Hepatic stellate cell (primary cell): ENCODE measurements at regions not wholly inside any gene's neighbourhood (a gene's known extent, or its start where the extent isn't known, plus 50 kb on each side); places are given as distances from the start of the nearest gene placed in this dataset.
A peak's percentile ranks its signal among the peaks of the same experiment; 100 is the strongest.

Source experiments
- DNase-seq: peaks from one replicate; pipeline ENCODE4 v3.0.0; 2011; ENCODE audit warnings: low spot score

GRCh38 chr10:110355141-110355831, 50.6 kb upstream of the SMNDC1 start:
- DNase-seq: no peak

GRCh38 chr10:110355922-110356627, 51.4 kb upstream of the SMNDC1 start:
- no peak for DNase-seq

DNA sequence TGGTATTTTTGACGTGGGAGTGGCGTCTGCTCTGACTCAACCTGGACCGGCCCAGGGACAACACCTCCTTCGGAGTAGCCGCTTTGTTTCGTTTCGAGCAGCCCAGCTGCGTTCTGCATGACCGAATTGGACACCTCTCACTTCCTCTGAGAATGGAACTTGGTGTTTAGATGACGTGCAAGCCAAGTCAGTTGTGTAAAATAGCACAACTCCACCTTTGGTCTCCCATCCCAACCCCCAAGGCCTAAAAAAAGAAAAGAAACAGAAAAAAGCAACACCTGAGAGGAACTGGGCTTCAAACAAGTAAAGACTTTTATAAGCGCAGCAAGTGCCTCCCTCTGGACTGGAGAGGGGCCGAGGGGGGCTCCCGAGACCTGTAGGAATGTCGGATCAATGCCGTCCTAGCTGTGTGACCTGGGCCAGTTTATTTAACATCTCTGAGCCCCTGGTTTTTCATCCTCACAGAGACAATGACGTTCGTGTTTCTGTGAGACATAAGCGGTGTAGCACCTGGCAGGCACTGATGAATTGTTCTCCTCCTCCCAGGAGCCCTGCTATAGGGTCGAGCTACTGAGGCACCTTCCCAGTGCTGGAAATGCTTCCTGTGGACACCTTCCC, 52.0 kb upstream of the SMNDC1 start:
- no peak for DNase-seq

- DNase-seq: peak; percentile 93
Observed at GRCh38 chr10:110357252-110357780, 52.6 kb upstream of the SMNDC1 start.

- no peak for DNase-seq
Observed at GRCh38 chr10:110357871-110358270, 53.2 kb upstream of the SMNDC1 start.

DNA sequence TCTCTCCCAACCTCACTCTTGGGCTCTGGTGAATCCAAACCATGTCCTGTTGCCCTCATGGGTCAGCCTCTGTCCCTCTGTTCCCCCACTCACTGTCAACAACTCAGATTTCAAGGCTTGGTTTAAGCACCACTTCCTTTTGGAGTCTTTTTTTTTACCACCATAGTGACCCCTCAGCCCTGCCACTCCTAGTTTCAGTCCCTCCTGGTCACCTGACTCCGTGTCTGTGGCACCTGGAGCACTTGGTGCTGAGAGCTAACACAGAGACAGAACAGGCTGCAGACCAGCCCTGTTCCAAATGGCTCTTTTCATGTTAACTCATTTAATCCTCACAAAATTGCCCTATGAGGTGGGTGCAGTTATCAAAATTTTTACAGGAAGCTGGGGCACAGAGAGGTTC, 53.6 kb upstream of the SMNDC1 start:
- DNase-seq: no peak

GRCh38 chr10:110358869-110359629, 54.3 kb upstream of the SMNDC1 start:
- no peak for DNase-seq

- no peak for DNase-seq
Observed at GRCh38 chr10:110360857-110361474, 56.2 kb upstream of the SMNDC1 start.

GRCh38 chr10:110361800-110362456, 57.2 kb upstream of the SMNDC1 start:
- no peak for DNase-seq

DNA sequence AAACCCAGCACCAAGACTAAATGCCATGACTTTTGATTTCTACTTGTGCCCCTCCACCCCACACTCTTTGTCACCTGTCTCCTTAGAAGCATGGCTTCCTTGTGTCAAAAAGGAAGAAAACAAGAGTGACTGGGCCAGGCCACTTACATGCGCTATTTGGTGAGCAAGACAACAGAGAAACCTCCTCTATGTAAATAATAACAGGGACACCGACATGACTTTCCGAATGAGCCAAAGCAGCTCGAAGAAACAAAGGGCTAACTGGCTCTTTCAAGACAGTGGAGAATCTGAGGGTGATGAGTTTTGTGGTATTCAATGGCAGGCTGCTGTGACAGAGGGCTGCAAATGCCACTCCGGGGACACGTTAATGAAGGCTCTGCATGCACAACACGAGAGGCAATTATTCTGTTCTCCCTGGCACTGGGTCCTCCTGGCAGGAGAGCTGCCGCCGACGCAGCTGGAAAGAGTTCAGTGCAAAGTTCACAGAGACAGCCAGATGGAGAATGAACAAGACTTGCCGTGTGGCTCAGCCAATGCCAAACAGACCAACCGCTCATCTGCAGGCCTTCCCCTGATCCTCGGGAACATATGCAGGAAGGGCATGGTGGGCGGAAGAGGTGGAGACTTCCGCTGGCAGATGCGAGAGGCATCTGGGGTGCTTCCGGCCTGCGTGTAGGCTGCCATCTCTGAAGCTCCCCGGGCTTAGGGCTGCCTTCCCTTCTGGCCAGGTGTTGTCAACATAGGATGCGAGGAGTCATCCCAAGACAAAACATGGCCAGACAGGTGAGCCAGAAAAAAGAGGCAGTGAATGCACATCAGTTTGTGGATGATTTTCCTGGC, 59.1 kb upstream of the SMNDC1 start:
- no peak for DNase-seq

- DNase-seq: no peak
Observed at GRCh38 chr10:110364531-110364937, 59.8 kb upstream of the SMNDC1 start.

GRCh38 chr10:110365356-110366143, 60.8 kb upstream of the SMNDC1 start:
- DNase-seq: no peak

- no peak for DNase-seq
Observed at GRCh38 chr10:110366635-110367034, 61.9 kb upstream of the SMNDC1 start.

DNA sequence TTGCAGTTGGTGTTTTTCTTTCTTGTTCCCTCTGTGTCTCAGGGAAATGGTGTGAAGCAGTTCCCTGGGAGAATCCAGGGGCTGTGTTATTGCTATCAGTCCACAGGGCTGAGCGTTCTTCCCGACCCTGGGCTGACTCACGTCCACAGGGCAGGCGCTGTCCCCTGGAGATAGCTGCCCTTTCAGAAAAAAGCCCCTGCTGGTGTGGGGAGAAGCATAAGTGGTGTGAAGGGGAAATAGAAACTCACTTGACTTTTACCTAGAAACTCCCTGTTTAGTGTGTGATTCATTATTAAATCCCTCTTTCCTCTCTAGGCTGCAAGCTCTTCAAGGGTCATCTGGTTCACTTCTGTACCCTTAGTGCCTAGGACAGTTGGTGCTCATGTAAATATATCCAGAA, 63.3 kb upstream of the SMNDC1 start:
- no peak for DNase-seq

- no peak for DNase-seq
Observed at GRCh38 chr10:110368556-110368955, 63.8 kb upstream of the SMNDC1 start.

DNA sequence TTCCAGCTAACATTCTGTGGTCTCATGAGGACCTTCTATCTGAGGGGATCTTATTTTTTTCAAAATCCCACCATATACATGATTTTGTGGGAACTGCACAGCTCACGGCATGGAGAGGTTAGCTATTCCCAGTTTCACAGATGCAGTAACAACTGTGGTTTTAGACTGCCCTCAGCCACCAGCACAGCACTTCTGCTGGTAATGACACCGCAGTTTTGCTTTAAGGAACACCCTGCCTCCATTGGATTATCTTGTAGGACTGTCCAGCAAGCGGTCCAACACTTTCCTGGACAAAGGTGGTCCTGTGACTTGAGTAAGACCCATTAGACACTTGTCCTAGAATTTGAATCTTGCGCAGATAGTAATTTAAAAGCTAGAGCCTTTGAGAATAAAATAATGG, 65.3 kb upstream of the SMNDC1 start:
- no peak for DNase-seq

DNA sequence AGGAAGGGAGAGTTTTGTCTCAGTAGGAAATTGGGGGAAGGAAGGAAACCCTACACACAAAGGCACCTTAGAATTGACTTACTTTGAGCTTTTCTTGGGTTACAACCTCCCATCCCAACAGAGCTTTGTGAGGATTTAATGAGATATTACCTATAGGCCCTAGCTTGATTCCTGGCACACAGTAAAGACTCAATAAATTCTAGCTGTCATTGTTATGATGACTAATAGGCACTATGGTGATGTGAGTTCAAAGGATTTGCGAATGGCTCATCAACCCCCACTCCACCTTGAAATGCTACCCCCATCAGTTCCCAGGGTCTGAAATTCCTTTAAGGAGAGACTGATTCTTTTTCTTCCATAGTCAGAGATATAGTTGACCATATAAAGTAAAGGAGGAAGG, 67.9 kb upstream of the SMNDC1 start:
- no peak for DNase-seq

GRCh38 chr10:110373059-110373458, 68.3 kb upstream of the SMNDC1 start:
- no peak for DNase-seq

DNA sequence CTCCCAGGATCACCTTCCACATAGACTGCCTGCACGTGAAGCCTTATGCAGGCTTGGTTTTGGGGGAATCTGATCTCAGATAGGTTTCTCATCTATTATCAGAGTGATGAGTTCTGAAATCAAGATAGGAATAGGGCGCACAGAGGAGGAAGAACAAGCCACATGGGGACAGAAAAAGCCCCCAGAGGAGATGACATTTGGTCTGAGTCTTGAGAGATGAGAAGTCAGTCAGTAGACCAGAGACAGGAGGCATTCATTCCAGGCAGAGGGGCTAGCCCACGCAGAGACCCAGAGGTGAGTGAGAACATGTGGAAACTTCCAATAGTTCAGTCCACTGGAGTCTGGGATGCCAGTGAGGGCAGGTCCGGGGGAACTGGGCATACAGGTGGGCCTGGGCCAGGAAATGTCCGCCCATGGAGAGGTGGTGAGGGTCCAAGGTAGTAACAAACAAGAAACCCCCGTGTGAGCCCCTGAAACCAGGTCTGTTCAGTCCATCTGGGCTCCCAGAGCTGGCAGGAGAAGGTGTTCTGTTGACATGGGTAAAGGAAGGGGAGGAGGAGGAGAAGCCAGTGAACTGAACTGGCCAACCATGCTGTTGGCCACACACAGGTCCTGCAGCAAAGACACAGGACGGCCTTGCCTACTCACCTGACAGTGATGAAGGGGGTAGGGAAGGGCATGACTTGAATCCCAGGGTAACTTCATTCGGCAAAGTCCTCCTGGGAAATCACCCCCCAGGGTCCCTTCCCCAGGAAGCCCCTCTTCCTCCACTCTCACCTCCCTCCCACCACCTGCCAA, 69.3 kb upstream of the SMNDC1 start:
- DNase-seq: no peak
